ENCODE measurements at regions not wholly inside any gene's neighbourhood (a gene's known extent, or its start where the extent isn't known, plus 50 kb on each side); places are given as distances from the start of the nearest gene placed in this dataset.

DNA sequence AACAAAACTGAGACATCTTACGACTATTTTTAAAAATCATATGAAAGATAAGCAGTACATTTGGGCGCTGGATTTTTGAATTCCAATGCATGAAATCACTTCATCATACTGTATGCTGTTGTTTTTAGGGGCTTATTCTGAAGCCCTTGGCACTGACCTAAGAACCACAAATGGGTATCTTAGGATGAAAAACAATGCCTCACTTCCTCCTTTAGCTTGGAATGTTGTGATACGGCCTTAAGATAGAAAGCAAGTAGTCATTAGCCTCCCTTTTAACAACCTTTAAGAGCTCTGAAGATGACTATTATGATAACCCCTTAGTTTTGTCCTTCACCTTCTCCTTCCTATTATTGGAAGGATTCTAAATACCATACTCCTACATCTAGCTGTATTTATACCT, 289.8 kb downstream of the ARPP21 start (continued):
- TF ChIP-seq, protein P1, sequence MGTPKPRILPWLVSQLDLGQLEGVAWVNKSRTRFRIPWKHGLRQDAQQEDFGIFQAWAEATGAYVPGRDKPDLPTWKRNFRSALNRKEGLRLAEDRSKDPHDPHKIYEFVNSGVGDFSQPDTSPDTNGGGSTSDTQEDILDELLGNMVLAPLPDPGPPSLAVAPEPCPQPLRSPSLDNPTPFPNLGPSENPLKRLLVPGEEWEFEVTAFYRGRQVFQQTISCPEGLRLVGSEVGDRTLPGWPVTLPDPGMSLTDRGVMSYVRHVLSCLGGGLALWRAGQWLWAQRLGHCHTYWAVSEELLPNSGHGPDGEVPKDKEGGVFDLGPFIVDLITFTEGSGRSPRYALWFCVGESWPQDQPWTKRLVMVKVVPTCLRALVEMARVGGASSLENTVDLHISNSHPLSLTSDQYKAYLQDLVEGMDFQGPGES (IDR thresholded peaks at IDR 0.05; ENCODE audit: low read depth, low read length) = no peak
- no peak for TF ChIP-seq USF2 (IDR thresholded peaks at IDR 0.05; ENCODE audit: borderline replicate concordance, low read depth, low read length)
- TF ChIP-seq JUND (IDR thresholded peaks at IDR 0.05) = peak; percentile 94
- peak; percentile 37; the same call in 1 of the 2 replicates for TF ChIP-seq MAX (IDR thresholded peaks at IDR 0.05; ENCODE audit: low read depth)
- TF ChIP-seq MEF2A (IDR thresholded peaks at IDR 0.05; ENCODE audit: borderline replicate concordance, low read depth) = peak; percentile 96
- no peak for TF ChIP-seq YY1 (IDR thresholded peaks at IDR 0.05; ENCODE audit: low read depth)
- TF ChIP-seq EP300 (IDR thresholded peaks at IDR 0.05; ENCODE audit: borderline replicate concordance in 1 of 2, low read depth in 1 of 2, low read length in 1 of 2) = peak in 1 of 2 experiments; percentile 98; a peak in 2 of 4 replicates
- TF ChIP-seq RCOR1 (IDR thresholded peaks at IDR 0.05; ENCODE audit: low read length) = no peak
- no peak for TF ChIP-seq GATA2 (CRISPR knock-in tag; IDR thresholded peaks at IDR 0.05)

GRCh38 chr3:35931867-35932266, 292.5 kb downstream of the ARPP21 start:
- H3K4me1 ChIP-seq (ENCODE audit: control insufficient read depth in 1 of 2, insufficient read depth in 2 of 2, low read depth in 1 of 2, low read length in 1 of 2) = peaks cover 7 to 39% of the 10 kb centered on the region in 2 experiments
- DNase-seq = no peak
- TF ChIP-seq, protein P2, sequence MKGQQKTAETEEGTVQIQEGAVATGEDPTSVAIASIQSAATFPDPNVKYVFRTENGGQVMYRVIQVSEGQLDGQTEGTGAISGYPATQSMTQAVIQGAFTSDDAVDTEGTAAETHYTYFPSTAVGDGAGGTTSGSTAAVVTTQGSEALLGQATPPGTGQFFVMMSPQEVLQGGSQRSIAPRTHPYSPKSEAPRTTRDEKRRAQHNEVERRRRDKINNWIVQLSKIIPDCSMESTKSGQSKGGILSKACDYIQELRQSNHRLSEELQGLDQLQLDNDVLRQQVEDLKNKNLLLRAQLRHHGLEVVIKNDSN (IDR thresholded peaks at IDR 0.05; ENCODE audit: borderline replicate concordance, low read depth) = no peak
- TF ChIP-seq CTCF (IDR thresholded peaks at IDR 0.05) = no peak
- no peak for TF ChIP-seq USF2 (IDR thresholded peaks at IDR 0.05; ENCODE audit: borderline replicate concordance, low read depth, low read length)
- no peak for TF ChIP-seq RFX5 (IDR thresholded peaks at IDR 0.05; ENCODE audit: low read length)
- no peak for TF ChIP-seq RCOR1 (IDR thresholded peaks at IDR 0.05; ENCODE audit: low read length)
- TF ChIP-seq EP300 (IDR thresholded peaks at IDR 0.05; ENCODE audit: borderline replicate concordance in 1 of 2, low read depth in 1 of 2, low read length in 1 of 2) = peak in 1 of 2 experiments; percentile 23; a peak in 1 of 4 replicates
- TF ChIP-seq EZH2phosphoT487 (IDR thresholded peaks at IDR 0.05; ENCODE audit: borderline replicate concordance, low read depth) = no peak
- no peak for TF ChIP-seq MAX (IDR thresholded peaks at IDR 0.05; ENCODE audit: low read depth)
- peak; percentile 48 for TF ChIP-seq PBX3 (IDR thresholded peaks at IDR 0.05)
- TF ChIP-seq GABPA (IDR thresholded peaks at IDR 0.05; ENCODE audit: low read depth) = no peak
- TF ChIP-seq MXI1 (IDR thresholded peaks at IDR 0.05; ENCODE audit: low read depth, low read length) = no peak
- TF ChIP-seq, protein P1 (IDR thresholded peaks at IDR 0.05; ENCODE audit: low read depth, low read length) = no peak
- no peak for TF ChIP-seq ZBTB33 (IDR thresholded peaks at IDR 0.05; ENCODE audit: borderline replicate concordance, low read depth)
- TF ChIP-seq MEF2A (IDR thresholded peaks at IDR 0.05; ENCODE audit: borderline replicate concordance, low read depth) = no peak
- TF ChIP-seq TAF1 (IDR thresholded peaks at IDR 0.05; ENCODE audit: borderline replicate concordance, low read depth, low read length) = no peak

More at GRCh38 chr3:35931867-35932266, 292.5 kb downstream of the ARPP21 start:
- Histone ChIP-seq H3K27ac (ENCODE audit: low read depth in 2 of 2, low read length in 1 of 2) (peak overlapping the region in 1 of 2 experiments; percentile 84; a peak in 2 of 4 replicates), H3K9me2 (no peaks in the 10 kb centered on the region), H3K4me3 (ENCODE audit: low read depth in 2 of 2, low read length in 1 of 2) (no peak overlapping the region), H3K4me2 (peak overlapping the region; percentile 29; the same call in 1 of the 2 replicates), H3K9me3 (no peaks in the 10 kb centered on the region), H3F3A (replicated peaks; ENCODE audit: insufficient read depth) (peaks cover 25% of the 10 kb centered on the region), H3K36me3 (replicated peaks in 1 of 2; ENCODE audit: control insufficient read depth in 1 of 2, insufficient read depth in 2 of 2, low read length in 1 of 2) (no peaks in the 10 kb centered on the region), H2AFZ (ENCODE audit: low read depth) (0 out of 2 replicates have a peak overlapping the region, but pooled peaks have one; percentile 20), H3K9ac (peak overlapping the region; percentile 20; the same call in 1 of the 2 replicates), H3K79me2 (ENCODE audit: insufficient read depth) (no peaks in the 10 kb centered on the region), H3K27me3 (ENCODE audit: insufficient read depth) (no peaks in the 10 kb centered on the region), H4K20me1 (ENCODE audit: insufficient read depth) (no peaks in the 10 kb centered on the region)
- 44% methylated on average over 1 of the region's 1 CpG for WGBS (ENCODE audit: low lambda C conversion rate)
- CTCF ChIA-PET = no interaction called here
- POLR2A ChIA-PET = no interaction called here
